SK-N-SH treated with all-trans-retinoic acid at 6 μM for 48 hours (cell line): ENCODE measurements at regions not wholly inside any gene's neighbourhood (a gene's known extent, or its start where the extent isn't known, plus 50 kb on each side); places are given as distances from the start of the nearest gene placed in this dataset.

ENCODE experiments used
- ATAC-seq: fragments of 200-7000 bp; cut with Tn5 transposase; 3 replicates; pipeline ENCODE4 v1.9.1; 2020; ENCODE audit warnings: mild to moderate bottlenecking, moderate library complexity
- BACH2 ChIP-seq: fragments of 250-450 bp; sonication (Bioruptor Pico); IDR thresholded peaks from 2 replicates; pipeline ENCODE4 v1.9.0; 2021; ENCODE audit warnings: mild to moderate bottlenecking, borderline replicate concordance
- CSDC2 ChIP-seq: fragments of 250-450 bp; sonication (Bioruptor Pico); IDR thresholded peaks from 2 replicates; pipeline ENCODE4 v1.5.0; 2020; ENCODE audit warnings: mild to moderate bottlenecking, moderate library complexity
- ESRRG ChIP-seq: fragments of 250-450 bp; sonication (Bioruptor Pico); IDR thresholded peaks from 2 replicates; pipeline ENCODE4 v1.6.1; 2021; ENCODE audit warnings: mild to moderate bottlenecking
- GLIS3 ChIP-seq: fragments of 250-450 bp; sonication (Bioruptor Pico); IDR thresholded peaks from 2 replicates; pipeline ENCODE4 v1.5.0; 2020; ENCODE audit warnings: mild to moderate bottlenecking, moderate library complexity
- ISL1 ChIP-seq: fragments of 250-450 bp; sonication (Bioruptor Pico); IDR thresholded peaks from 2 replicates; pipeline ENCODE4 v2.1.2; 2022; ENCODE audit warnings: mild to moderate bottlenecking, moderate library complexity
- OSR1 ChIP-seq: fragments of 250-450 bp; sonication (Bioruptor Pico); IDR thresholded peaks from 2 replicates; pipeline ENCODE4 v1.8.0; 2022; ENCODE audit warnings: moderate library complexity, mild to moderate bottlenecking, inconsistent platforms
- PPARA ChIP-seq: fragments of 250-450 bp; sonication (Bioruptor Pico); IDR thresholded peaks from 2 replicates; pipeline ENCODE4 v1.5.0; 2020; ENCODE audit warnings: mild to moderate bottlenecking, borderline replicate concordance
- SNAI2 ChIP-seq: fragments of 250-450 bp; sonication (Bioruptor Pico); IDR thresholded peaks from 2 replicates; pipeline ENCODE4 v1.5.0; 2020; ENCODE audit warnings: mild to moderate bottlenecking, moderate library complexity
- TCF4 ChIP-seq: fragments of 250-450 bp; sonication (Bioruptor Pico); IDR thresholded peaks from 2 replicates; pipeline ENCODE4 v1.8.0; 2021; ENCODE audit warnings: mild to moderate bottlenecking, moderate library complexity, borderline replicate concordance
- TOX ChIP-seq: fragments of 250-450 bp; sonication (Bioruptor Pico); IDR thresholded peaks from 2 replicates; pipeline ENCODE4 v1.8.0; 2021; ENCODE audit warnings: mild to moderate bottlenecking, moderate library complexity, borderline replicate concordance
- TSHZ2 ChIP-seq: fragments of 250-450 bp; sonication (Bioruptor Pico); IDR thresholded peaks from 2 replicates; pipeline ENCODE4 v1.5.0; 2020; ENCODE audit warnings: mild to moderate bottlenecking, moderate library complexity
- ZC3H10 ChIP-seq: fragments of 250-450 bp; sonication (Bioruptor Pico); IDR thresholded peaks from 2 replicates; pipeline ENCODE4 v1.5.1; 2021; ENCODE audit warnings: mild to moderate bottlenecking, moderate library complexity
- ZFP3 ChIP-seq: fragments of 250-450 bp; sonication (Bioruptor Pico); IDR thresholded peaks from 2 replicates; pipeline ENCODE4 v1.5.0; 2020; ENCODE audit warnings: mild to moderate bottlenecking, moderate library complexity
- ZFP30 ChIP-seq: fragments of 450-650 bp; formaldehyde crosslinking; IDR thresholded peaks from 2 replicates; pipeline ENCODE4 v1.5.0; 2022; ENCODE audit warnings: mild to moderate bottlenecking, moderate library complexity
- ZNF565 ChIP-seq: fragments of 450-650 bp; formaldehyde crosslinking; conservative IDR thresholded peaks from 2 replicates; pipeline ENCODE4 v1.5.0; 2020; ENCODE audit warnings: low read depth, mild to moderate bottlenecking, moderate library complexity
- ZNF70 ChIP-seq: fragments of 450-650 bp; formaldehyde crosslinking; IDR thresholded peaks from 2 replicates; pipeline ENCODE4 v1.5.0; 2020; ENCODE audit warnings: mild to moderate bottlenecking, moderate library complexity
- ZNF8 ChIP-seq: fragments of 450-650 bp; formaldehyde crosslinking; IDR thresholded peaks from 2 replicates; pipeline ENCODE4 v1.5.0; 2020; ENCODE audit warnings: mild to moderate bottlenecking, moderate library complexity
- TF ChIP-seq, protein P1 (sequence below): fragments of 250-450 bp; sonication (Bioruptor Pico); IDR thresholded peaks from 2 replicates; pipeline ENCODE4 v1.8.0; 2020; ENCODE audit warnings: mild to moderate bottlenecking, moderate library complexity, borderline replicate concordance
- TF ChIP-seq, protein P2 (sequence below): fragments of 250-450 bp; sonication (Bioruptor Pico); IDR thresholded peaks from 2 replicates; pipeline ENCODE4 v1.5.1; 2020; ENCODE audit warnings: low read depth, mild to moderate bottlenecking, moderate library complexity
- TF ChIP-seq, protein P3 (sequence below): fragments of 250-450 bp; sonication (Bioruptor Pico); IDR thresholded peaks from 2 replicates; pipeline ENCODE4 v1.8.0; 2021; ENCODE audit warnings: low read depth, mild to moderate bottlenecking, moderate library complexity, borderline replicate concordance

GRCh38 chr4:121555315-121556107, 141.3 kb downstream of the ANXA5 start:
- ATAC-seq: no peak
- TF ChIP-seq ZFP3 (no peak), TOX (CRISPR knock-in tag) (no peak)

DNA sequence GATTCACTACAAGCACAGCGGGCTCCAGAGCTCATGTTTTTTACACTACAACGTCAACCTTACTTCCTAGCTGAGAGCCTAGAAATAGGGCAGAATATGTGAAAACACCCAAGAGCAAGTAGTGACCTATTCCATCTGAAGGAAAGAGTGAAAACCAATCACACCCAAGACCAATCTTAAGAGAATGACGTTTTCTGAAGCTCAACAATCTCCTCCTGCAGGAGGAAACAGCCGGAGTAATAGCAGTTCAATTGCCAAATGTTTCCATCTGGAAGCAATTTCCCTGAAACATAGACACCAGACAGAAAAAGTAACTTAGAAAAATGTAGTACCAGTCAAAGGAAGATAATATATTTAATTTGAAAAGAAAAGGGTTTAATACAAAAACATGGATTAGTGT, 142.4 kb downstream of the ANXA5 start:
- ATAC-seq: peak; percentile 40; the same call in 2 of the 3 replicates
- TF ChIP-seq SNAI2 (no peak), ZNF70 (CRISPR knock-in tag) (no peak), ZC3H10 (CRISPR knock-in tag) (no peak), ESRRG (no peak), BACH2 (no peak), ZNF8 (no peak), TOX (CRISPR knock-in tag) (no peak), ZNF565 (CRISPR knock-in tag) (no peak), PPARA (CRISPR knock-in tag) (no peak)
- TF ChIP-seq, protein P1, sequence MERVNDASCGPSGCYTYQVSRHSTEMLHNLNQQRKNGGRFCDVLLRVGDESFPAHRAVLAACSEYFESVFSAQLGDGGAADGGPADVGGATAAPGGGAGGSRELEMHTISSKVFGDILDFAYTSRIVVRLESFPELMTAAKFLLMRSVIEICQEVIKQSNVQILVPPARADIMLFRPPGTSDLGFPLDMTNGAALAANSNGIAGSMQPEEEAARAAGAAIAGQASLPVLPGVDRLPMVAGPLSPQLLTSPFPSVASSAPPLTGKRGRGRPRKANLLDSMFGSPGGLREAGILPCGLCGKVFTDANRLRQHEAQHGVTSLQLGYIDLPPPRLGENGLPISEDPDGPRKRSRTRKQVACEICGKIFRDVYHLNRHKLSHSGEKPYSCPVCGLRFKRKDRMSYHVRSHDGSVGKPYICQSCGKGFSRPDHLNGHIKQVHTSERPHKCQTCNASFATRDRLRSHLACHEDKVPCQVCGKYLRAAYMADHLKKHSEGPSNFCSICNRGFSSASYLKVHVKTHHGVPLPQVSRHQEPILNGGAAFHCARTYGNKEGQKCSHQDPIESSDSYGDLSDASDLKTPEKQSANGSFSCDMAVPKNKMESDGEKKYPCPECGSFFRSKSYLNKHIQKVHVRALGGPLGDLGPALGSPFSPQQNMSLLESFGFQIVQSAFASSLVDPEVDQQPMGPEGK (CRISPR knock-in tag): no peak
- TF ChIP-seq, protein P2, sequence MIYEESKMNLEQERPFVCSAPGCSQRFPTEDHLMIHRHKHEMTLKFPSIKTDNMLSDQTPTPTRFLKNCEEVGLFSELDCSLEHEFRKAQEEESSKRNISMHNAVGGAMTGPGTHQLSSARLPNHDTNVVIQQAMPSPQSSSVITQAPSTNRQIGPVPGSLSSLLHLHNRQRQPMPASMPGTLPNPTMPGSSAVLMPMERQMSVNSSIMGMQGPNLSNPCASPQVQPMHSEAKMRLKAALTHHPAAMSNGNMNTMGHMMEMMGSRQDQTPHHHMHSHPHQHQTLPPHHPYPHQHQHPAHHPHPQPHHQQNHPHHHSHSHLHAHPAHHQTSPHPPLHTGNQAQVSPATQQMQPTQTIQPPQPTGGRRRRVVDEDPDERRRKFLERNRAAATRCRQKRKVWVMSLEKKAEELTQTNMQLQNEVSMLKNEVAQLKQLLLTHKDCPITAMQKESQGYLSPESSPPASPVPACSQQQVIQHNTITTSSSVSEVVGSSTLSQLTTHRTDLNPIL (CRISPR knock-in tag): no peak

- TF ChIP-seq OSR1 (no peak), ZNF8 (no peak), TCF4 (no peak)
- no peak for ATAC-seq
Measured at GRCh38 chr4:121551881-121552280, 144.9 kb downstream of the ANXA5 start.

DNA sequence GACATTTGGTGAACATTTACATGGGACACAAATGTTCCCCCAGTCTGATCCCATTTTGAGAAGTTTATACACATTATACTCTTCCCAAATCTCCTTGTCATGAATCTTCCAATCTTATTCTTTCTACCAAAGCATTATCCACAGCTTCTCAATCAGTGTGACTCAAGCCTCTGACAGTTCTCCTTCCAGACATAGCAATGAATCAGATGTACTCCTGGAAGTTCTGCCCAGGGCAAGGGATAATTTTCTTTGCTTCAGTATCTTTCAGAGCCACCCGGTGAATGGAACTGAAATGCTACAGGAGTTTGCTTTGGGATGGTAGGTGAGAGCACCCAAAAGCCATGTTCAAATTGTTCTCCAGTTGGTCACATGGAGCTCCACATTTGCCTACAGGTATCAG, 145.5 kb downstream of the ANXA5 start:
- ATAC-seq: no peak
- TF ChIP-seq ZNF70 (CRISPR knock-in tag) (no peak), GLIS3 (CRISPR knock-in tag) (no peak), ZFP30 (CRISPR knock-in tag) (no peak), ISL1 (CRISPR knock-in tag) (no peak), PPARA (CRISPR knock-in tag) (no peak), ZNF565 (CRISPR knock-in tag) (no peak), ZC3H10 (CRISPR knock-in tag) (no peak), TSHZ2 (CRISPR knock-in tag) (no peak), BACH2 (no peak), TCF4 (no peak), CSDC2 (CRISPR knock-in tag) (no peak), SNAI2 (no peak), ZNF8 (no peak)
- TF ChIP-seq, protein P3, sequence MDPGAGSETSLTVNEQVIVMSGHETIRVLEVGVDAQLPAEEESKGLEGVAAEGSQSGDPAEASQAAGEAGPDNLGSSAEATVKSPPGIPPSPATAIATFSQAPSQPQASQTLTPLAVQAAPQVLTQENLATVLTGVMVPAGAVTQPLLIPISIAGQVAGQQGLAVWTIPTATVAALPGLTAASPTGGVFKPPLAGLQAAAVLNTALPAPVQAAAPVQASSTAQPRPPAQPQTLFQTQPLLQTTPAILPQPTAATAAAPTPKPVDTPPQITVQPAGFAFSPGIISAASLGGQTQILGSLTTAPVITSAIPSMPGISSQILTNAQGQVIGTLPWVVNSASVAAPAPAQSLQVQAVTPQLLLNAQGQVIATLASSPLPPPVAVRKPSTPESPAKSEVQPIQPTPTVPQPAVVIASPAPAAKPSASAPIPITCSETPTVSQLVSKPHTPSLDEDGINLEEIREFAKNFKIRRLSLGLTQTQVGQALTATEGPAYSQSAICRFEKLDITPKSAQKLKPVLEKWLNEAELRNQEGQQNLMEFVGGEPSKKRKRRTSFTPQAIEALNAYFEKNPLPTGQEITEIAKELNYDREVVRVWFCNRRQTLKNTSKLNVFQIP (CRISPR knock-in tag): no peak
- TF ChIP-seq, protein P2 (CRISPR knock-in tag): no peak
